ENCODE measurements at regions not wholly inside any gene's neighbourhood (a gene's known extent, or its start where the extent isn't known, plus 50 kb on each side); places are given as distances from the start of the nearest gene placed in this dataset.

- ChIA-PET POLR2A (no interaction called here), CTCF (no interaction called here)
- Mint-ChIP-seq H3K27ac (no peak overlapping the region), H3K27me3 (no peaks in the 10 kb centered on the region), H3K9me3 (peaks cover 0 to 3% (median 2%) of the 10 kb centered on the region in 5 donors), H3K4me3 (no peak overlapping the region), H3K4me1 (no peaks in the 10 kb centered on the region), H3K36me3 (no peaks in the 10 kb centered on the region)
- H3K4me1 ChIP-seq (ENCODE audit: insufficient read depth, low read length): no peaks in the 10 kb centered on the region
- DNase-seq: no peak
- no peak overlapping the region for H3K27ac ChIP-seq (ENCODE audit: low read depth, low read length)
- no peaks in the 10 kb centered on the region for H3K36me3 ChIP-seq (ENCODE audit: insufficient read depth, low read length)
- no peak overlapping the region for H3K4me3 ChIP-seq (ENCODE audit: low read length)
- no peaks in the 10 kb centered on the region for H3K27me3 ChIP-seq (ENCODE audit: insufficient read depth, low read length, poor library complexity, severe bottlenecking)
- H3K9me3 ChIP-seq (ENCODE audit: low read length): no peaks in the 10 kb centered on the region
Observed at GRCh38 chr12:43167691-43168090, 384.3 kb downstream of the ADAMTS20 start.

DNA sequence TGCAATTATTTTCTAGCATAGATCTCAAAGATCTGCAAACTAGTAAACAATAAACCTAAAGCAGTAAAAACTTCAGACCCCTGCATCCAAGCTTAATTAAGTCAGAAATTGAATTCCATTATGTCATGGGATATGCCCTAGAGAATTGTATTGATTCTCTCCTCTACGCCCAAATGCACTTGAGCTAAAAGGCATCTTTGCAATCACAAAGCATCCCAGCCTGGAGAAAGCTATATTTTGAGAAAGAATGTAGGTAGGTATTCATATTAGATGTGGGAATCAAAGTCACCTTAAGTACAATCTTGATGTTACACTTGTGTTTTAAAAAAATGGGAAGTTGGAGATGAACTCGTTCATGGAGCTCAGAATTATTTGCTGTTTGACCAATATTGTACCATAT is 386.7 kb downstream of the ADAMTS20 start:
- H3K36me3 Mint-ChIP-seq: no peaks in the 10 kb centered on the region
- H3K36me3 ChIP-seq (ENCODE audit: insufficient read depth, low read length): no peaks in the 10 kb centered on the region
- CTCF ChIA-PET: interaction anchor here (0.7 kb wide), 1 partner anchor 10 kb away, joined by 3 read pairs; no protein-coding TSS in a partner anchor
- POLR2A ChIA-PET: no interaction called here
- no peak overlapping the region for H3K4me3 ChIP-seq (ENCODE audit: low read length)
- no peaks in the 10 kb centered on the region for H3K27me3 ChIP-seq (ENCODE audit: insufficient read depth, low read length, poor library complexity, severe bottlenecking)
- peaks cover 0 to 4% (median 3%) of the 10 kb centered on the region in 5 donors for H3K9me3 Mint-ChIP-seq
- H3K27ac Mint-ChIP-seq: no peak overlapping the region
- H3K27ac ChIP-seq (ENCODE audit: low read depth, low read length): no peak overlapping the region
- H3K9me3 ChIP-seq (ENCODE audit: low read length): no peaks in the 10 kb centered on the region
- no peaks in the 10 kb centered on the region for H3K4me1 ChIP-seq (ENCODE audit: insufficient read depth, low read length)
- no peaks in the 10 kb centered on the region for H3K27me3 Mint-ChIP-seq
- no peak overlapping the region for H3K4me3 Mint-ChIP-seq
- no peak for DNase-seq
- H3K4me1 Mint-ChIP-seq: no peaks in the 10 kb centered on the region

DNA sequence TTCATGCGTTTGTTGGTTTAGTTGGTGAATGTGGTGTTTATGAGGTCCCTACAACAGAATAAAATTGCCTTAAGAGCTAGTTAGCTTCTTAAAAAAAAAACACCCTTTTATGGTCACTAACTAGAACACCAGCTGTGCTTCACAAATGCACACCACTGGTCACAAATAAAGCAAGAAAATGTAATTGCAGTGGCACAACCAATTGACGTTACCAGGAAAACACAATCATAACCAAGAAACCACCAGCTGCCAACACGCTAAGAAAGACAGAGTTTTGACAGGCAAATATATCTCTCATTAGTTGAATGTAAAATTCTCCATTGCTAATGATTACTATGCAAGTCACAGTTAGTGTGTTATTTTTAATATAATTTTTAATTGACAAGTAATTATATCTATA is 389.9 kb downstream of the ADAMTS20 start:
- Mint-ChIP-seq H3K9me3 (peaks cover 0 to 3% (median 2%) of the 10 kb centered on the region in 5 donors), H3K36me3 (no peaks in the 10 kb centered on the region), H3K27me3 (peaks cover 0 to under 1% of the 10 kb centered on the region in 2 donors), H3K4me1 (no peaks in the 10 kb centered on the region), H3K4me3 (no peak overlapping the region), H3K27ac (no peak overlapping the region)
- Histone ChIP-seq H3K4me1 (ENCODE audit: insufficient read depth, low read length) (no peaks in the 10 kb centered on the region), H3K27ac (ENCODE audit: low read depth, low read length) (no peak overlapping the region), H3K36me3 (ENCODE audit: insufficient read depth, low read length) (no peaks in the 10 kb centered on the region), H3K4me3 (ENCODE audit: low read length) (no peak overlapping the region), H3K27me3 (ENCODE audit: insufficient read depth, low read length, poor library complexity, severe bottlenecking) (no peaks in the 10 kb centered on the region), H3K9me3 (ENCODE audit: low read length) (no peaks in the 10 kb centered on the region)
- CTCF ChIA-PET: no interaction called here
- no peak for DNase-seq
- POLR2A ChIA-PET: no interaction called here

- CTCF ChIA-PET: no interaction called here
Observed at GRCh38 chr12:43159506-43159905, 392.5 kb downstream of the ADAMTS20 start.

DNA sequence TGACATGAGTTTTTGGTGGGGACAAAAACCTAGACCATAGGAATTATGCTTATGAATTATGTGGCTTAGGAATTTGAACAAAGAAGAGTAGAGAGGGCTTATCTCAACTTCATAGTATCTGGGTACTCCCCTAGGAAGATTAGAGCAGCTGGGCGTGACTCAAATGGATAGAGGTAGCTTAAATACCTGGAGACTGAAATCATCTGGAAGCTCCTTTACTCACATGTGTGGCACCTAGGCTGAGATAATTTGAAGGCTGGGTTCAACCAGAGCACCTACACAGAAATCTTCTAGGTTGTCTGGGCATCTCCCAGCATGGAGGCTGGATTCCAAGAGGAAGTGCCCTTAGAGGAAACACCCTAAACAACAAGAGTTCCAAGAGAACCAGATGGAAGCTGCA is 393.9 kb downstream of the ADAMTS20 start:
- DNase-seq: no peak
- H3K4me1 Mint-ChIP-seq: no peaks in the 10 kb centered on the region
- Histone ChIP-seq H3K4me3 (ENCODE audit: low read length) (no peak overlapping the region), H3K4me1 (ENCODE audit: insufficient read depth, low read length) (no peaks in the 10 kb centered on the region), H3K27me3 (ENCODE audit: insufficient read depth, low read length, poor library complexity, severe bottlenecking) (no peaks in the 10 kb centered on the region), H3K36me3 (ENCODE audit: insufficient read depth, low read length) (no peaks in the 10 kb centered on the region), H3K27ac (ENCODE audit: low read depth, low read length) (no peak overlapping the region), H3K9me3 (ENCODE audit: low read length) (no peaks in the 10 kb centered on the region)
- CTCF ChIA-PET: no interaction called here
- POLR2A ChIA-PET: no interaction called here
- H3K27ac Mint-ChIP-seq: no peak overlapping the region
- peaks cover 0 to 1% of the 10 kb centered on the region in 2 donors for H3K27me3 Mint-ChIP-seq
- H3K9me3 Mint-ChIP-seq: peaks cover 0 to 5% (median 2%) of the 10 kb centered on the region in 5 donors
- no peaks in the 10 kb centered on the region for H3K36me3 Mint-ChIP-seq
- H3K4me3 Mint-ChIP-seq: no peak overlapping the region

More at GRCh38 chr12:43159506-43159905, 392.5 kb downstream of the ADAMTS20 start:
- no peak overlapping the region for H3K27ac Mint-ChIP-seq
- POLR2A ChIA-PET: no interaction called here
- no peaks in the 10 kb centered on the region for H3K27me3 ChIP-seq (ENCODE audit: insufficient read depth, low read length, poor library complexity, severe bottlenecking)
- peaks cover 0 to 2% (median 0%) of the 10 kb centered on the region in 5 donors for H3K9me3 Mint-ChIP-seq
- no peaks in the 10 kb centered on the region for H3K9me3 ChIP-seq (ENCODE audit: low read length)
- no peak overlapping the region for H3K4me3 ChIP-seq (ENCODE audit: low read length)
- no peak overlapping the region for H3K4me3 Mint-ChIP-seq
- H3K27me3 Mint-ChIP-seq: peaks cover 0 to 1% of the 10 kb centered on the region in 2 donors
- no peak for DNase-seq
- no peaks in the 10 kb centered on the region for H3K36me3 Mint-ChIP-seq
- no peaks in the 10 kb centered on the region for H3K36me3 ChIP-seq (ENCODE audit: insufficient read depth, low read length)
- no peaks in the 10 kb centered on the region for H3K4me1 ChIP-seq (ENCODE audit: insufficient read depth, low read length)
- H3K27ac ChIP-seq (ENCODE audit: low read depth, low read length): no peak overlapping the region
- H3K4me1 Mint-ChIP-seq: no peaks in the 10 kb centered on the region

DNA sequence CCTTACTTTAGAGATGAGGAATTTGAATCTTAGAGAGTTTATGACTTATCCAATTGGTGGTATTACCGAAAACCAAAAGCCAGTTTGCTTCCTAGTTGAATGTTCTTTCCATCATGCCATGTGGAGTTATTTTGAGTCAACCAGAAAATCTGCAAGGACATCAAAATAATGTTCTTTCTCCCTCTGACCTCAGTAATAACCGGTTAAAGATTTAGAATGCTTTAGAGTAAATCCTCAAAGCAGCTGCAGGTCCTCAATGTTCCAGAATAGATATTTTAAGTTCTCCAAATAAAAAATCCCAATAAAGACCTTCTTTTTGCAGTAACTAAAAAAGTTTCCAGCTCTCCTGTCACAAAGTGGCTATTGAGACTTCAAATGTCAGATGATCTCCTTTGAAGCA is 396.6 kb downstream of the ADAMTS20 start:
- Mint-ChIP-seq H3K36me3 (no peaks in the 10 kb centered on the region), H3K4me1 (no peaks in the 10 kb centered on the region), H3K4me3 (no peak overlapping the region), H3K27me3 (peaks cover 0 to 1% of the 10 kb centered on the region in 2 donors), H3K9me3 (peaks cover 0 to 7% (median 0%) of the 10 kb centered on the region in 5 donors), H3K27ac (no peak overlapping the region)
- ChIA-PET CTCF (no interaction called here), POLR2A (no interaction called here)
- Histone ChIP-seq H3K27me3 (ENCODE audit: insufficient read depth, low read length, poor library complexity, severe bottlenecking) (no peaks in the 10 kb centered on the region), H3K4me3 (ENCODE audit: low read length) (no peak overlapping the region), H3K27ac (ENCODE audit: low read depth, low read length) (no peak overlapping the region), H3K9me3 (ENCODE audit: low read length) (no peaks in the 10 kb centered on the region), H3K36me3 (ENCODE audit: insufficient read depth, low read length) (no peaks in the 10 kb centered on the region), H3K4me1 (ENCODE audit: insufficient read depth, low read length) (no peaks in the 10 kb centered on the region)
- no peak for DNase-seq

DNA sequence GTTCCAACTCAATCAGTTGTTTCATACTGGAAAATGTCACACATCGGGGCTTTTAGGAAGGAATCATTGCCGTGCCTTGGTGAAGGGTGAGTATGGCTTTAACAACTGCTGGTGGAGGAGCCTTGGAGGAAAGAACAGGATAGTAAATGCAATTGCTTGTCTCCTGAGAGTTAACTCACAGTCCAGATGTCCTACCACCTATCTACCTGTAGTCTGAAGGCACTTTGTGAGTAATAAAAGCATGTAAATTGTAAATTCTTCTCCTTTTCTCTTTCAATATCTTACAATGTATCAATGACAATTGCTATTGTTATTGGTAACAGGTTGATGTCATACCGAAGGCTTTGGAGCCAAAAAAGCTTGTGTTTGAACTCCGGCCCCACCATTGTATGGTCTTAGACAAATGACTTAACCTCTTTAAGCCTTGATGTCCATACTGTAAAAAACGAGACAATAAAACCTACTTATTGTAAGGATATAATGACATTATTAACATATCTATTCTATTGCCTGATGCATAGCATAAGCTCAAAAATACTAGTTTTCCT is 397.4 kb downstream of the ADAMTS20 start:
- Histone ChIP-seq H3K4me1 (ENCODE audit: insufficient read depth, low read length) (no peaks in the 10 kb centered on the region), H3K36me3 (ENCODE audit: insufficient read depth, low read length) (no peaks in the 10 kb centered on the region), H3K9me3 (ENCODE audit: low read length) (no peaks in the 10 kb centered on the region), H3K27me3 (ENCODE audit: insufficient read depth, low read length, poor library complexity, severe bottlenecking) (no peaks in the 10 kb centered on the region), H3K4me3 (ENCODE audit: low read length) (no peak overlapping the region), H3K27ac (ENCODE audit: low read depth, low read length) (no peak overlapping the region)
- no peak overlapping the region for H3K27ac Mint-ChIP-seq
- no peaks in the 10 kb centered on the region for H3K36me3 Mint-ChIP-seq
- CTCF ChIA-PET: no interaction called here
- no peaks in the 10 kb centered on the region for H3K4me1 Mint-ChIP-seq
- peaks cover 0 to 7% (median 0%) of the 10 kb centered on the region in 5 donors for H3K9me3 Mint-ChIP-seq
- H3K4me3 Mint-ChIP-seq: no peak overlapping the region
- peaks cover 0 to 1% of the 10 kb centered on the region in 2 donors for H3K27me3 Mint-ChIP-seq
- POLR2A ChIA-PET: no interaction called here
- no peak for DNase-seq

- ChIA-PET POLR2A (no interaction called here), CTCF (no interaction called here)
- H3K27ac Mint-ChIP-seq: no peak overlapping the region
Observed at GRCh38 chr12:43151441-43151981, 400.5 kb downstream of the ADAMTS20 start.

More at GRCh38 chr12:43151441-43151981, 400.5 kb downstream of the ADAMTS20 start:
- Mint-ChIP-seq H3K4me1 (no peaks in the 10 kb centered on the region), H3K36me3 (no peaks in the 10 kb centered on the region), H3K27me3 (no peaks in the 10 kb centered on the region), H3K9me3 (peaks cover 0 to 5% (median 0%) of the 10 kb centered on the region in 5 donors), H3K4me3 (no peak overlapping the region)
- Histone ChIP-seq H3K36me3 (ENCODE audit: insufficient read depth, low read length) (no peaks in the 10 kb centered on the region), H3K27me3 (ENCODE audit: insufficient read depth, low read length, poor library complexity, severe bottlenecking) (no peaks in the 10 kb centered on the region), H3K4me1 (ENCODE audit: insufficient read depth, low read length) (no peaks in the 10 kb centered on the region), H3K27ac (ENCODE audit: low read depth, low read length) (no peak overlapping the region), H3K9me3 (ENCODE audit: low read length) (no peaks in the 10 kb centered on the region), H3K4me3 (ENCODE audit: low read length) (no peak overlapping the region)
- DNase-seq: no peak
